OCI-LY1 (cell line): ENCODE measurements at regions not wholly inside any gene's neighbourhood (a gene's known extent, or its start where the extent isn't known, plus 50 kb on each side); places are given as distances from the start of the nearest gene placed in this dataset.

Experiments
- H2AFZ ChIP-seq: fragments of 200-600 bp; sonication (generic), shearing (Covaris generic); 2 replicates; pipeline ENCODE4 v1.6.0; 2014; ENCODE audit warnings: antibody characterized with exemption, mild to moderate bottlenecking, low read length
- H3F3A ChIP-seq: fragments of 200-600 bp; sonication (generic), shearing (Covaris generic); 2 replicates; pipeline ENCODE4 v1.6.0; 2014; ENCODE audit warnings: mild to moderate bottlenecking, antibody characterized with exemption, low read length, moderate library complexity; ENCODE audit not compliant: insufficient read depth
- H3K27ac ChIP-seq: fragments of 200-600 bp; sonication (generic); 2 replicates; pipeline ENCODE4 v1.5.1; 2014; ENCODE audit warnings: low read length, mixed run types, mild to moderate bottlenecking, low read depth; ENCODE audit not compliant: poor library complexity, severe bottlenecking
- H3K27me3 ChIP-seq: fragments of 200-600 bp; sonication (generic); 2 replicates; pipeline ENCODE4 v1.6.0; 2014; ENCODE audit warnings: antibody characterized with exemption, mild to moderate bottlenecking, low read length, moderate library complexity; ENCODE audit not compliant: insufficient read depth
- H3K36me3 ChIP-seq: fragments of 200-600 bp; sonication (generic); 2 replicates; pipeline ENCODE4 v1.6.1; 2014; ENCODE audit warnings: mild to moderate bottlenecking, antibody characterized with exemption, low read length, moderate library complexity, mixed read lengths; ENCODE audit not compliant: insufficient read depth
- H3K4me1 ChIP-seq: fragments of 200-600 bp; sonication (generic); 2 replicates; pipeline ENCODE4 v1.5.1; 2014; ENCODE audit warnings: mild to moderate bottlenecking, low read length, moderate library complexity; ENCODE audit not compliant: insufficient read depth, severe bottlenecking
- H3K4me2 ChIP-seq: fragments of 200-600 bp; sonication (generic), shearing (Covaris generic); 2 replicates; pipeline ENCODE4 v1.6.1; 2014; ENCODE audit warnings: low read length
- H3K4me3 ChIP-seq: fragments of 200-600 bp; sonication (generic); 2 replicates; pipeline ENCODE4 v1.5.1; 2014; ENCODE audit warnings: low read length, low read depth, mild to moderate bottlenecking, mixed read lengths; ENCODE audit not compliant: poor library complexity, severe bottlenecking
- H3K79me2 ChIP-seq: fragments of 200-600 bp; shearing (Covaris generic); 2 replicates; pipeline ENCODE4 v1.6.1; 2016; ENCODE audit warnings: mixed run types, low read length, mixed read lengths; ENCODE audit not compliant: insufficient read depth
- H3K9ac ChIP-seq: fragments of 200-600 bp; sonication (generic), shearing (Covaris generic); 2 replicates; pipeline ENCODE4 v1.6.1; 2014; ENCODE audit warnings: mild to moderate bottlenecking, low read length, mixed read lengths
- H3K9me2 ChIP-seq: fragments of 200-600 bp; sonication (generic), shearing (Covaris generic); 2 replicates; pipeline ENCODE4 v1.6.1; 2014; ENCODE audit warnings: low read depth, mild to moderate bottlenecking, low read length, mixed read lengths
- H3K9me3 ChIP-seq: fragments of 200-600 bp; shearing (Covaris generic); 2 replicates; pipeline ENCODE4 v1.6.1; 2014; ENCODE audit warnings: low read length, mixed read lengths
- H4K20me1 ChIP-seq: fragments of 200-600 bp; sonication (generic), shearing (Covaris generic); 2 replicates; pipeline ENCODE4 v1.6.0; 2016; ENCODE audit warnings: mild to moderate bottlenecking, low read length; ENCODE audit not compliant: insufficient read depth
- CTCF ChIP-seq: fragments of 200-600 bp; sonication (generic), shearing (Covaris generic); IDR thresholded peaks from 2 replicates; pipeline ENCODE4 v1.5.1; 2017; ENCODE audit warnings: mild to moderate bottlenecking, antibody characterized with exemption, low read length, moderate library complexity, mixed read lengths
- EZH2 ChIP-seq: fragments of 200-600 bp; sonication (generic), shearing (Covaris generic); IDR thresholded peaks from 2 replicates; pipeline ENCODE4 v1.8.0; 2017; ENCODE audit warnings: borderline replicate concordance, mixed run types, mild to moderate bottlenecking, antibody characterized with exemption, low read length, moderate library complexity, mixed read lengths

GRCh38 chr2:122683018-122683417 lies 927.6 kb downstream of the TSN start:
- Histone ChIP-seq H3K27ac (no peak overlapping the region), H2AFZ (no peak overlapping the region), H3F3A (no peaks in the 10 kb centered on the region), H3K9me2 (no peaks in the 10 kb centered on the region), H3K27me3 (no peaks in the 10 kb centered on the region), H3K9me3 (no peaks in the 10 kb centered on the region), H3K79me2 (no peaks in the 10 kb centered on the region), H4K20me1 (no peaks in the 10 kb centered on the region), H3K36me3 (no peaks in the 10 kb centered on the region), H3K4me2 (no peak overlapping the region), H3K4me3 (no peak overlapping the region), H3K4me1 (no peaks in the 10 kb centered on the region), H3K9ac (no peak overlapping the region)
- TF ChIP-seq EZH2, result no peak

GRCh38 chr2:122692400-122693083 lies 937.1 kb downstream of the TSN start:
- no peaks in the 10 kb centered on the region for H3K9me3 ChIP-seq
- no peak overlapping the region for H3K27ac ChIP-seq
- H3K79me2 ChIP-seq, result no peaks in the 10 kb centered on the region
- H3K9ac ChIP-seq, result no peak overlapping the region
- H3K4me1 ChIP-seq, result no peaks in the 10 kb centered on the region
- H4K20me1 ChIP-seq, result no peaks in the 10 kb centered on the region
- TF ChIP-seq EZH2 (no peak), CTCF (no peak)
- no peak overlapping the region for H3K4me2 ChIP-seq
- no peaks in the 10 kb centered on the region for H3K27me3 ChIP-seq
- H3K9me2 ChIP-seq, result no peaks in the 10 kb centered on the region
- H3K36me3 ChIP-seq, result no peaks in the 10 kb centered on the region
- H3K4me3 ChIP-seq, result no peak overlapping the region
- no peaks in the 10 kb centered on the region for H3F3A ChIP-seq
- H2AFZ ChIP-seq, result no peak overlapping the region

- H3K27me3 ChIP-seq, result no peaks in the 10 kb centered on the region
- no peaks in the 10 kb centered on the region for H3K9me3 ChIP-seq
- H3K4me2 ChIP-seq, result no peak overlapping the region
- no peak overlapping the region for H2AFZ ChIP-seq
- TF ChIP-seq CTCF, result no peak
- no peak for TF ChIP-seq EZH2
- no peaks in the 10 kb centered on the region for H3K4me1 ChIP-seq
- no peaks in the 10 kb centered on the region for H3K36me3 ChIP-seq
- no peak overlapping the region for H3K27ac ChIP-seq
- no peaks in the 10 kb centered on the region for H3K79me2 ChIP-seq
- no peaks in the 10 kb centered on the region for H3K9me2 ChIP-seq
- no peaks in the 10 kb centered on the region for H4K20me1 ChIP-seq
- H3K4me3 ChIP-seq, result no peak overlapping the region
- no peaks in the 10 kb centered on the region for H3F3A ChIP-seq
- no peak overlapping the region for H3K9ac ChIP-seq
Observed at GRCh38 chr2:122697415-122697814, 942.0 kb downstream of the TSN start.

GRCh38 chr2:122703676-122704075 lies 948.2 kb downstream of the TSN start:
- no peaks in the 10 kb centered on the region for H3F3A ChIP-seq
- no peaks in the 10 kb centered on the region for H3K27me3 ChIP-seq
- TF ChIP-seq EZH2, result no peak
- TF ChIP-seq CTCF, result no peak
- H3K9me3 ChIP-seq, result no peaks in the 10 kb centered on the region
- H3K4me1 ChIP-seq, result no peaks in the 10 kb centered on the region
- no peak overlapping the region for H2AFZ ChIP-seq
- H3K36me3 ChIP-seq, result no peaks in the 10 kb centered on the region
- H3K79me2 ChIP-seq, result no peaks in the 10 kb centered on the region
- H3K4me2 ChIP-seq, result no peak overlapping the region
- H4K20me1 ChIP-seq, result no peaks in the 10 kb centered on the region
- H3K9me2 ChIP-seq, result no peaks in the 10 kb centered on the region
- H3K4me3 ChIP-seq, result no peak overlapping the region
- no peak overlapping the region for H3K9ac ChIP-seq
- H3K27ac ChIP-seq, result no peak overlapping the region
